Stimulated activated naive CD8-positive, alpha-beta T cell treated with anti-CD3 and anti-CD28 coated beads, Interleukin-15, Interleukin-2, amounts not matched to agents 100 ng/mL and 50 ng/mL, for 24 hours (primary cell): ENCODE measurements at regions not wholly inside any gene's neighbourhood (a gene's known extent, or its start where the extent isn't known, plus 50 kb on each side); places are given as distances from the start of the nearest gene placed in this dataset.
A peak's percentile ranks its signal among the peaks of the same experiment; 100 is the strongest.
"Not testable (repeated sequence)": the region's sequence is repeated elsewhere in the genome, so short reads cannot be mapped to it uniquely, and the experiment has no call there.

Experiments used
- H3K27ac Mint-ChIP-seq: one replicate; pipeline ENCODE4 v1.8.0; 2021; ENCODE audit warnings: mild to moderate bottlenecking, mixed read lengths
- H3K27me3 Mint-ChIP-seq: one replicate; pipeline ENCODE4 v1.8.0; 2021; ENCODE audit warnings: mixed read lengths
- H3K36me3 Mint-ChIP-seq: one replicate; pipeline ENCODE4 v1.8.0; 2021; ENCODE audit warnings: low read depth, mixed read lengths
- H3K4me1 Mint-ChIP-seq: one replicate; pipeline ENCODE4 v1.8.0; 2021; ENCODE audit warnings: low read depth, mixed read lengths
- H3K4me3 Mint-ChIP-seq: one replicate; pipeline ENCODE4 v1.8.0; 2021; ENCODE audit warnings: mild to moderate bottlenecking, mixed read lengths
- H3K9me3 Mint-ChIP-seq: one replicate; pipeline ENCODE4 v1.8.0; 2021; ENCODE audit warnings: mixed read lengths

DNA sequence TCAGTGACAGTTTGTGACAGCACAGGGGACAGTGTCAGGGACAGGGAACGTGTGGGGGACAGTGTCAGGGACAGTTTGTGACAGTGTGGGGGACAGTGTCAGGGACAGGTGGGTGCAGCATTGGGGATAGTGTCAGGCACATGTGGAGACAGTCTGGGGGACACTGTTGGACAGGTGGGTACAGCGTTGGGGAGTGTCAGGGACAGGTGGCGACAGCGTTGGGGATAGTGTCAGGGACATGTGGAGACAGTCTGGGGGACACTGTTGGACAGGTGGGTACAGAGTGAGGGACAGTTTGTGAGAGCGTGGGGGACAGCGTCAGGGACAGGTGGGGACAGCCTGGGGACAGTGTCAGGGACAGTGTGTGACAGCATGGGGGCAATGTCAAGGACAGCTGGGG lies 140.0 kb downstream of the TMEM121 start:
- H3K4me3 Mint-ChIP-seq, result no peak overlapping the region
- no peak overlapping the region for H3K27ac Mint-ChIP-seq
- no peaks in the 10 kb centered on the region for H3K9me3 Mint-ChIP-seq
- no peaks in the 10 kb centered on the region for H3K4me1 Mint-ChIP-seq
- H3K36me3 Mint-ChIP-seq, result no peaks in the 10 kb centered on the region
- H3K27me3 Mint-ChIP-seq, result no peaks in the 10 kb centered on the region

DNA sequence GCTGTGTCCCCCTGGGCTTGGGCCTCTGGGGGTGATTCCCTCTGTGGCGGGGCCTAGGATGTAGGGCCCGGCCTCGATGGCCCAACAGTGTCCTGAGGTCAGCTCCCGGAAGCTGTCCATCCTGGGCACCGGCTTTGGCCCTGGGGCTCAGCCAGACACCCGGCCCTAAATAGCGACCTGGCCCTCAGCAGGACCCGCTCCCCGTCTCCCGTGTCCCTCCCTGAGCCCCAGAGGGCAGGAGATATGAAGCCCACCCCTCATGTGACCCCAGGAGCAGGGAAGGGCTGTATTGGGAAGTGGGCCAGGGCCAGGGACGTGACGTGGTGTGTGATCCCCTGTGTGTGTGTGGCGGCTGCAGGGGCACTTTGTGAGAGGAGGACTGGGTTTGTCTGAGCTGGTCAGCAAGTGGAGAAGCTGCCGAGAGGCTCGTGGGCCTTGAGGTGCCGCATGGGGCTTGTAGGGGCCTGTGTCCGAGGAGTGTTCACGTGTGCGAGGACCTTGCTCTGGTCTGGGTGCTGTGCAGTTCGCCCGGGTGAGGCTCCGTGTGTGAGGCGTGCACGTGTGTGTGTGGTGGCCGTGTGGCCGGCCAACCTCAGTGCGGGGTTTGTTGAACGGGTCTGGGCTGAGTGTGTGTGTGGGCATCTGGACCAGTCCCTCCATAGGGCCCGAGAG lies 140.7 kb downstream of the TMEM121 start:
- H3K9me3 Mint-ChIP-seq, H3K36me3 Mint-ChIP-seq, H3K27me3 Mint-ChIP-seq, H3K27ac Mint-ChIP-seq, H3K4me1 Mint-ChIP-seq, H3K4me3 Mint-ChIP-seq: not testable (repeated sequence)

DNA sequence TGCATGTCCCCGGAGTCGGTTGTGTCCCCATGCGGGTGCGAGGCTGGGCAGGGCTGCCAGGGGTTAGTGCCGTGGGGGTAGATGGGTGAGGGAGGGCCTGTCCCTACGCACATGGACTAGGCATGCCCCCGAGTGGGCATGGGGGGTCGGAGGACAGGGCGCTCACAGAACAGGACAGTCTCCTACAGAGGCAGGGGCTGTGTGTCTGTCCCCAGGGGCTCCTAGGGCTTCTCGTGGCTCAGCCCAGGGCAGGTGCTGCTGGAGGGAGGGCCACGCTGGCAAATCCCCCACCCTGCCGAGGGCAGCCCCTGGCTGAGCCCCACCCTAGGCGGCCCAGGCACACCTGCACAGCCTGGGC lies 141.3 kb downstream of the TMEM121 start:
- H3K9me3 Mint-ChIP-seq, H3K4me3 Mint-ChIP-seq, H3K36me3 Mint-ChIP-seq, H3K27me3 Mint-ChIP-seq, H3K4me1 Mint-ChIP-seq, H3K27ac Mint-ChIP-seq: not testable (repeated sequence)

DNA sequence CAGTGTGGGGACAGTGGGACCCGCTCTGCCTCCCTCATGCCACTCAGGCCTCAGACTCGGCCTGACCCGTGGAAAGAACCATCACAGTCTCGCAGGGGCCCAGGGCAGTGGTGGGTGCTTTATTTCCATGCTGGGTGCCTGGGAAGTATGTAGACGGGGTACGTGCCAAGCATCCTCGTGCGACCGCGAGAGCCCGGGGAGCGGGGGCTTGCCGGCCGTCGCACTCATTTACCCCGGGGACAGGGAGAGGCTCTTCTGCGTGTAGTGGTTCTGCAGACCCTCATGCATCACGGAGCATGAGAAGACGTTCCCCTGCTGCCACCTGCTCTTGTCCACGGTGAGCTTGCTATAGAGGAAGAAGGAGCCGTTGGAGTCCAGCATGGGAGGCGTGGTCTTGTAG lies 141.6 kb downstream of the TMEM121 start:
- not testable (repeated sequence) for H3K27ac Mint-ChIP-seq, H3K36me3 Mint-ChIP-seq, H3K27me3 Mint-ChIP-seq, H3K4me1 Mint-ChIP-seq, H3K9me3 Mint-ChIP-seq, H3K4me3 Mint-ChIP-seq

DNA sequence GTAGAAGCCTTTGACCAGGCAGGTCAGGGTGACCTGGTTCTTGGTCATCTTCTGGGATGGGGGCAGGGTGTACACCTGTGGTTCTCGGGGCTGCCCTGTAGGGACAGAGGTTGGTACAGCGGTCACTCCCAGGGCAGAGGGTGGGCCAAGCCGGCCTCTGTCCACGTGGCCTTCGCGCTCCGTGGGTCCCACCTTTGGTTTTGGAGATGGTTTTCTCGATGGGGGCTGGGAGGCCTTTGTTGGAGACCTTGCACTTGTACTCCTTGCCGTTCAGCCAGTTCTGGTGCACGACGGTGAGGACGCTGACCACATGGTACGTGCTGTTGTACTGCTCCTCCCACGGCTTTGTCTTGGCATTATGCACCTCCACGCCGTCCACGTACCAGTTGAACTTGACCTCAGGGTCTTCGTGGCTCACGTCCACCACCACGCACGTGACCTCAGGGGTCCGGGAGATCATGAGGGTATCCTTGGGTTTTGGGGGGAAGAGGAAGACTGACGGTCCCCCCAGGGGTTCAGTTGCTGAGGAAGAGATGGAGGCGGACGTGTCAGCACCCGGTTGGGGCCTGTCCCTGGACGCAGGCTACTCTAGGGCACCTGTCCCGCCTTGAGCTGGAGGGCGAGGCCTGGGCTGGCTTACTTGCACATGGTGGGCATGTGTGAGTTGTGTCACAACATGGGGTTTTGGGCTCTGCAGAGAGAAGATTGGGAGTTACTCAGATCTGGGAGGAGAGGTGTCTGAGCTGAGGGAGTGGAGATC lies 142.3 kb downstream of the TMEM121 start:
- not testable (repeated sequence) for H3K27ac Mint-ChIP-seq, H3K36me3 Mint-ChIP-seq

DNA sequence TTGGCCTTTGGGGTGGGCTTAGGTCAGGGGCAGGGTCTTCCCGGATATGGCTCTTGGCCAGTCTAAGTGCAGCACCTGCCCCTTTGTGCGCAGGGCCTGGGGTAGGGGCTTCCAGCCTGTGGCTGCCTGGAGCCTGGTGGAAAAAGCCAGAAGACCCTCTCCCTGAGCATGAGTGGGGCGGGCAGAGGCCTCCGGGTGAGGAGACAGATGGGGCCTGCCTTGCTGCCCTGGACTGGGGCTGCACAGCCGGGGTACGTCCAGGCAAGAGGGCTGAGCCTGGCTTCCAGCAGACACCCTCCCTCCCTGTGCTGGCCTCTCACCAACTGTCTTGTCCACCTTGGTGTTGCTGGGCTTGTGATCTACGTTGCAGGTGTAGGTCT lies 142.8 kb downstream of the TMEM121 start:
- H3K27ac Mint-ChIP-seq, H3K9me3 Mint-ChIP-seq, H3K27me3 Mint-ChIP-seq, H3K4me1 Mint-ChIP-seq, H3K36me3 Mint-ChIP-seq, H3K4me3 Mint-ChIP-seq: not testable (repeated sequence)

More for the DNA sequence above, 142.3 kb downstream of the TMEM121 start:
- H3K27me3 Mint-ChIP-seq, H3K4me1 Mint-ChIP-seq, H3K4me3 Mint-ChIP-seq, H3K9me3 Mint-ChIP-seq: not testable (repeated sequence)

DNA sequence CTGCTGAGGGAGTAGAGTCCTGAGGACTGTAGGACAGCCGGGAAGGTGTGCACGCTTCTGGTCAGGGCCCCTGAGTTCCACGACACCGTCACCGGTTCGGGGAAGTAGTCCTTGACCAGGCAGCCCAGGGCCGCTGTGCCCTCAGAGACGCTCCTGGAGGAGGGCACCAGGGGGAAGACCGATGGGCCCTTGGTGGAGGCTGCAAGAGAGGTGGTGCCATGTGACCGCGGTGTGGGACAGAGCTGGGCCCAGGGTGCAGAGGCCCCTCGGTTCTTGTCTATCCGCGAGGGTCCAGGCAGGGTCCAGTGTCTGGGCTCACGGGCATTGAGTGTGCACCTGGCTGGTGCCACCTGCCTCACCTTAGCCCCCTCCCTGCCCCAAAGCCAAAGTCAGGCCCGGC lies 143.3 kb downstream of the TMEM121 start:
- H3K27me3 Mint-ChIP-seq, H3K4me1 Mint-ChIP-seq, H3K9me3 Mint-ChIP-seq, H3K4me3 Mint-ChIP-seq, H3K27ac Mint-ChIP-seq, H3K36me3 Mint-ChIP-seq: not testable (repeated sequence)

DNA sequence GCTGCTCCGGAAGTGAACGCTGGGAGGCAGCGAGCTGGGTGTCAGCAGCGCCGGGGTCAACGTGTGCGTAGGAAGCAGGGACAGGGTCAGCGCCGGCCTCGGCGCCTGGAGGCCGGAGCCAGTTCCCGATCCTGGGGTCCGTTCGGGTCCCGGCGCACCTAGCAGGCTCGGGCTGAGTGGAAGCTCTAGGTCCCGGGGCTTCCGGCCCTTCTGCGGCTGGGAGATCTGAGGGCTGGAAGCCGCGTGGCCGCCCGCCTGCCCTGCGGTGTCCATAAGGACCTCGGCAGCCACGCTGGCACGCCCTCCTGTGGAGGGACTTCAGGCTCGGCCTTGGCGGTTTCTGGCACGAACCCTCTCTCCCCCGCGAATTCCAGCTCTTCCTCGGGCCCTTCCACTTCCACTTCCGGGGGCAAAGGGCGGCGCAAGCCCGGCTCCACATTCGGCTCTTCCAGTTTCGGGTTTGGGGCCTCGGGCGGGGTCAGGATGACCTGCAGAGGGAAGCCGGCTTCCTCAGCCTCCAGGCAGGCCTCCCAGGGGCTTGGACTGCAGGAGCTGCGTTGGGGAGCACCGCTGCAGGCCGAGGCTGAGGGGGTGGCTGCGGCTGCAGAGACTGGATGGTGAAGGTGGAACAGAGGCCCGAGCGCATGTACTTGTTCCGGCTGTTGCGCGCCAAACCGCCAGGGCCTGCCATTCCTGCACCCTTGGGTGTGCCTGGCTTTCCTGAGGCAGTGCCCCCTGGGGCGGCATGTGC lies 146.2 kb downstream of the TMEM121 start:
- not testable (repeated sequence) for H3K27ac Mint-ChIP-seq, H3K4me3 Mint-ChIP-seq, H3K36me3 Mint-ChIP-seq, H3K4me1 Mint-ChIP-seq, H3K9me3 Mint-ChIP-seq, H3K27me3 Mint-ChIP-seq

DNA sequence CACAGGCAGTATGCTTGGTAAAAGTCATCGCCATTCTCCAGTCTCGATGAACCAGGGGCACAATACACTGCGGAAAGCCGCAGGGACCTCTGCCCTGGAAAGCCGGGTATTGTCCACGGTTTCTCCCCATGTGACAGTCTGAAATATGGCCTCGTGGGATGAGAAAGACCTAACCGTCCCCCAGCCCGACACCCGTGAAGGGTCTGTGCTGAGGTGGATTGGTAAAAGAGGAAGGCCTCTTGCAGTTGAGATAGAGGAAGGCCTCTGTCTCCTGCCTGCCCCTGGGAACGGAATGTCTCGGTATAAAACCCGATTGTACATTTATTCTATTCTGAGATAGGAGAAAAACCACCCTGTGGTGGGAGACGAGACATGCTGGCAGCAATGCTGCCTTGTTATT lies 149.1 kb downstream of the TMEM121 start:
- H3K27me3 Mint-ChIP-seq, H3K9me3 Mint-ChIP-seq, H3K4me1 Mint-ChIP-seq, H3K36me3 Mint-ChIP-seq, H3K4me3 Mint-ChIP-seq, H3K27ac Mint-ChIP-seq: not testable (repeated sequence)

DNA sequence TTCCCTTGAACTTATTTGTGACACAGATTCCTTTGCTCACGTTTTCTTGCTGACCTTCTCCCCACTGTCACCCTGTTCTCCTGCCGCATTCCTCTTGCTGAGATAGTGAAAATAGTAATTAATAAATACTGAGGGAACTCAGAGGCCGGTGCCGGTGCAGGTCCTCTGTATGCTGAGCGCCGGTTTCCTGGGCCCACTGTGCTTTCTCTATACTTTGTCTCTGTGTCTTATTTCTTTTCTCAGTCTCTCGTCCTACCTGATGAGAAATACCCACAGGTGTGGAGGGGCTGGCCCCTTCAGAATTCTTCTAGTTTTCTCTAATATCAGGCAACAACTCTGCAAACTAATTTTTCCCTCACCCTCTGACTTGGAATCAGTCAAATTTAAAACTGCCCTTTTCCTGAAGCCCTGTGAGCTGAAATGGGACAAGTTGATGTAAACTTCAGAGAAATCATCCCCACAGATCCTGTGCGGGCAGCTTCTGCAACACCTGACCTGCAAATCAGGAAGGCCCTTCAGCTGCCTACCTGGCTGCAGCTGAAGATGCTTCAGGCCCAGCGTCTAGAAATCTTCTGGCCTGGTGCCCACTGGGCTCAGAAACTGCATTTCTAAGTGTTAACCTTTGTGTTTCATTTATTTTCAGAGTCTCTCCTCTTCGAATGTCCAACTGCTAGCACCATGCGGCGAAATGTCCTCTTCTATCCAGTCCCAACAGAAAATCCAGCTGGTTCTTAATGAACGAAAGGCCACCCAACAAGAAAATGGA lies 149.7 kb downstream of the TMEM121 start:
- not testable (repeated sequence) for H3K27ac Mint-ChIP-seq, H3K4me3 Mint-ChIP-seq, H3K36me3 Mint-ChIP-seq, H3K4me1 Mint-ChIP-seq, H3K27me3 Mint-ChIP-seq, H3K9me3 Mint-ChIP-seq

DNA sequence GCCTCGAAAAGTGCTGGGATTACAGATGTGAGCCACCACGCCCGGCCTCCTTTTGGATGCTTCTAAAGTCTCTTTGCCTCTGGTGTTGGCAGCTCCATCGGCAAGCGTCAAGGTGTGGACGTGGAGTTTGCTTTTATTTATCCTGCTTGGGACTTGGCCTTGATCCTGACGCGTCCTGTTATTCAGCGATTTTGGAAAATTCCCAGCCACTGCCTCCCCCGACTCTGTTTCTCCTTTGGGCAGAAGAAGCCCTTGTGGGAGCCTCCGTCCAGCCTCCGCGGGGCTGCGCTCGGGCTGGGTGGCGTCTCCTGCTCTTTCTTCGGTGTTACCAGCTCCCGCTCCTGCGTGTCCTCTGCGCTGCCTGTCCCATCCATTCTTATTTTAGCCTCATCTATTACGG lies 151.7 kb downstream of the TMEM121 start:
- H3K4me3 Mint-ChIP-seq, H3K27me3 Mint-ChIP-seq: not testable (repeated sequence)
- peak overlapping the region; percentile 26 for H3K27ac Mint-ChIP-seq

DNA sequence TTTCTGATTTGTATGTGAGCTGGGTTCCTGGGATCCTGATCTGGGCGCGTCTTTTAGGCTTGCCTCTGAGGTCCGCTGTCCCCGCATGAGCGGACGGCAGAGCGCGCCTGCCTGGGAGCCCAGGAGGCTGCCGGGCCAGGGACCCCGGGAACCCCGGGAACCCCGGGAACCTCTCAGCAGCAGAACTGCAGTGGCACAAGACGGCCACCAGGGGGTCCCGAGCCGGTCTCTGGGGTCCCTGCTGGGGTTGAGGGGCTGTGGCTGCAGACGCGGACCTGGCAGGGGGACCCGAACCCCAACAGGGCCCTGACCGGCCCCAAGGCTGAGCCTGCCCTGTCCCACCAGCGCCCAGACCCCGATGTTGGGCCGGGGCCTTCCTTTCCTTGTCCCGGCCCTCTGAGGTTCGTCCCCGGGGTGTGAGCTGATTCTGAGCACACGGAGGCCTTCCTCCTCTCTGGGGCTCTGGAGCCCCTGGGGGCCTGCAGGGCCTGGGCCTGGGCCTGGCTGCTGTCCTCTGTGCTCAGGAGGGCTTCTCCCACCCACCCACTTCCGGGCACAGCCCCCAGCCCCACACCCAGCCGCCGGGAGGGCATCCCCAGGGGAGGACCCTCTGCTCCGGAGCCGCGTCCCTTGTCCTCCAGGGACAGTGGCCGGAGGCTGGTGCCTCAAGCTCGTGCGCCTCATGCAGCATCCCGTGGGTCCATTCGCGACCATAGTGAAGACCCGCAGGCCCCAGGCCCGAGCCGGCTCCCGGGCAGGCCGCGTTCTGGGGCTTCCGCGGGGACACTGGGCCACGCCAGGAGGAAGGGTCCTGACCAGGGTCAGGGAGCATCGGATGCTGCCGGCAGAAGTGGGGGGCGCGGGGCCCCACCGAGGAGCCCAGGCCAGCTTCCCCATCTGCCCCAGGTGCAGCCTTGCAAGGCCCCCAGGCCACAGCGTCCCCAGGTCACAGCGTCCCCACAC lies 152.9 kb downstream of the TMEM121 start:
- not testable (repeated sequence) for H3K27ac Mint-ChIP-seq, H3K27me3 Mint-ChIP-seq, H3K4me1 Mint-ChIP-seq, H3K4me3 Mint-ChIP-seq, H3K36me3 Mint-ChIP-seq, H3K9me3 Mint-ChIP-seq

More for the DNA sequence above, 151.7 kb downstream of the TMEM121 start:
- H3K9me3 Mint-ChIP-seq, H3K4me1 Mint-ChIP-seq, H3K36me3 Mint-ChIP-seq: not testable (repeated sequence)

DNA sequence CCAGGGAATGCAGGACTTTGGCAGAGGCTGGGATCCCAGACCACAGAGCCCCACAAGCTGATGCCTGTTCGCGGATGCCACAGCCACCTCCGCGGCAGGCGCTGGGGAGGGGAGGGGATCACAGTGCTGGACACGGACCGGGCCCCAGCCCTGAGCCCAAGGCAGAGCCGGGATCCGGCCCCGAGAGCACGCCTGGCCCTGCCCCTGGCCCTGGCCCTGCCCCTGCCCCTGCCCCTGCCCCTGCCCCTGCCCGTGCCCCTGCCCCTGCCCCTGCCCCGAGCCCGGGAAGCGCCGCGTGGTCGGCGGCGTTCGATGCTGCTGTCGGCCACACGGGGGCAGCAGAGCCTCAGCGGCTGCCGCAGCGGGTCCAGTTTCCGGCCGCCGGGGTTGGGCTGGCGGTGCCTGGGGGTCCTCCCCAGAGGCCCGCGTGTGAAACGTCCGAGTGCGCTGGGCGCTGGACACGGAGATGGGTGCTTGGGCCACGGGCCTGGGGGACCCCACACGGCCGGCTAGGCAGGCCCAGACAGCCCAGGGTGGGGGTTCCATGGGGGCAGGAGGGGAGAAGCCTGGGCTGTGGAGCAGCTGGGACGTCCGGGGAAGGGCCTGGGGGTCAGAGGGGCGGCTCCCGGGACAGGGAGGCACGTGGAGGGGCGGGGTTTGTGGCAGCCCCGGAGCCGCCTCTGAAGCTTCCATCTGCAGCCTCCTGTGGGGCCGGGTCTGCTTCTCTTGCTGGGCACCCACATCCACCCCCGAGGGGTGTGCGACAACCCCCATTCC lies 153.8 kb downstream of the TMEM121 start:
- not testable (repeated sequence) for H3K4me3 Mint-ChIP-seq

DNA sequence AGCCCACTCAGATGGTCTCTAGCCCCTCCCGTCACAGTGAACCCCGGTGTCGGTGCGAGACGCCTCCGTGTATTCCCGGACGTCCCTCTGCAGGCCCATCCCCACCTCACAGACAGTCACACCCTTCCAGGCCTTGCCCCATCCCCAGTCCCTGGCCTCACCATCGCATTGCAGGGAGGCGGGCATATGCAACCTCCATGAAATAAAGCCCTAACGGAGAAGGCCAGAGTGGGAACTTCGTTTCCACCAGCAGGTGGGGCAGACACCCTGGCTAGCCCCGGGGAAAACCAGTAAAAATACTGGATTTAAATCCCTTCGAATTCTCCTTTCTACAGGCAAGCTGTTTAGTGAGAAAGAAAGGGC lies 154.3 kb downstream of the TMEM121 start:
- H3K27me3 Mint-ChIP-seq, H3K4me3 Mint-ChIP-seq, H3K9me3 Mint-ChIP-seq, H3K27ac Mint-ChIP-seq, H3K36me3 Mint-ChIP-seq, H3K4me1 Mint-ChIP-seq: not testable (repeated sequence)

More for the DNA sequence above, 153.8 kb downstream of the TMEM121 start:
- H3K27ac Mint-ChIP-seq, H3K9me3 Mint-ChIP-seq, H3K4me1 Mint-ChIP-seq, H3K27me3 Mint-ChIP-seq, H3K36me3 Mint-ChIP-seq: not testable (repeated sequence)
